GM21619 (cell line): ENCODE measurements at regions not wholly inside any gene's neighbourhood (a gene's known extent, or its start where the extent isn't known, plus 50 kb on each side); places are given as distances from the start of the nearest gene placed in this dataset.

Experiments
- ATAC-seq: cut with Tn5 transposase; IDR thresholded peaks from one replicate; pipeline ENCODE4 v1.9.1; 2021; ENCODE audit not compliant: unreplicated experiment

GRCh38 chr10:78937393-78937792 lies 131.4 kb upstream of the ZMIZ1 start:
- ATAC-seq: no peak

GRCh38 chr10:78937800-78938694 lies 130.7 kb upstream of the ZMIZ1 start:
- no peak for ATAC-seq

- no peak for ATAC-seq
These were observed 129.8 kb upstream of the ZMIZ1 start for GRCh38 chr10:78938695-78939672.

- no peak for ATAC-seq
These were observed 126.7 kb upstream of the ZMIZ1 start for GRCh38 chr10:78942091-78942501.

GRCh38 chr10:78944723-78945312 lies 123.9 kb upstream of the ZMIZ1 start:
- no peak for ATAC-seq

GRCh38 chr10:78945838-78946237 lies 122.9 kb upstream of the ZMIZ1 start:
- ATAC-seq: no peak

GRCh38 chr10:78947226-78947625 lies 121.5 kb upstream of the ZMIZ1 start:
- no peak for ATAC-seq

- ATAC-seq: no peak
These were observed 121.0 kb upstream of the ZMIZ1 start for GRCh38 chr10:78947733-78948132.

GRCh38 chr10:78948621-78949030 lies 120.1 kb upstream of the ZMIZ1 start:
- no peak for ATAC-seq

GRCh38 chr10:78950656-78951587 lies 117.8 kb upstream of the ZMIZ1 start:
- ATAC-seq: no peak

- ATAC-seq: no peak
These were observed 116.7 kb upstream of the ZMIZ1 start for GRCh38 chr10:78952030-78952429.

- peak; percentile 23 for ATAC-seq
These were observed 116.1 kb upstream of the ZMIZ1 start for GRCh38 chr10:78952686-78953085.

GRCh38 chr10:78953113-78953798 lies 115.5 kb upstream of the ZMIZ1 start:
- ATAC-seq: peak; percentile 82

GRCh38 chr10:78953799-78954297 lies 114.9 kb upstream of the ZMIZ1 start:
- ATAC-seq: no peak

GRCh38 chr10:78954689-78955088 lies 114.1 kb upstream of the ZMIZ1 start:
- ATAC-seq: no peak

GRCh38 chr10:78955206-78955605 lies 113.6 kb upstream of the ZMIZ1 start:
- no peak for ATAC-seq

- ATAC-seq: no peak
These were observed 112.4 kb upstream of the ZMIZ1 start for GRCh38 chr10:78956391-78956790.

- ATAC-seq: no peak
These were observed 111.2 kb upstream of the ZMIZ1 start for GRCh38 chr10:78957471-78958039.
